Stimulated activated CD8-positive, alpha-beta memory T cell treated with anti-CD3 and anti-CD28 coated beads, Interleukin-15, amount 100 ng/mL, for 48 hours (primary cell): ENCODE measurements at regions not wholly inside any gene's neighbourhood (a gene's known extent, or its start where the extent isn't known, plus 50 kb on each side); places are given as distances from the start of the nearest gene placed in this dataset.

ENCODE experiments used
- DNase-seq, 2 donors: peaks; one replicate each; pipeline ENCODE4 v3.0.0-alpha.2; 2020; ENCODE audit warnings: low read depth in 2 of 2

- DNase-seq = no peak
These were observed 93.0 kb downstream of the IRX2 start for GRCh38 chr5:2658447-2658846.

DNA sequence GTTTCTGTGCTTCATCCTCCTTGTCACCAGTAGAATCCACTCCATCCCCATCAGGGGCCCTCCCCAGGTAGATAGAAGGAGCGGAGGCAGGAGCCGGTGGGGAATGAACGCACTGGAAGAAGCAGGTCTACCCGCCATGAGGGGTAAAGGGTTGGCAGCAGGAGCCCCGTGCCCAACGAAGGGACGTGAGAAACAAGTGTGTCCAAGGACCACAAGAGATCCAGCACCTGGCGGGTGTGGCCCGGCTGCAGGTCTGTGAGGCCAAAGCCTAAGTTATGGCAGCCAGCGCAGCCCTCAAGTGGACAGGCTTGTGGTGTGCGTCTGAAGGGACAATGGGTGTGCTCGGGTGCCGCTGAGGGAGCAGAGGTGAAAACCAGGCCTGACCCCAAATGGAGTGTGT, 94.3 kb downstream of the IRX2 start:
- DNase-seq = no peak

GRCh38 chr5:2656206-2656605, 95.3 kb downstream of the IRX2 start:
- DNase-seq = no peak

GRCh38 chr5:2653991-2654390, 97.5 kb downstream of the IRX2 start:
- DNase-seq = no peak

DNA sequence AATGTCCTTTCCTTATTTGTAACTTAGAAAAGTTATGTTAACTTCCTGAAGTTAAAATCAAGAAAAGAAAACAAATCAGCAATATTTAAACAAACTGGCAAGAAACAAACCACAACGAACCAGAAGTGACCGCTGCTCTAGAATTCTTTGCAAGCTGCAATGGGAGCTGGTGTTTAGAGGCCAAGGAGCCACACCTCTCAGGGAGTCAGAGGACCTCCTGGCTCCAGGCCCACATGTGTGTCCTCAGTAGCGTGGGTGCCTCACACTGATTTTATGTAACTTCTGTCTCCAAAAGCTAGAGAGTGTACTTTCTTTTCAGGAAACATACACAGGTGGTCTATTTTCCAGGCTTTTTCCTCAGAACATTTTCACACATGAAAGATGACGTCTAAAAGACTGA, 100.4 kb downstream of the IRX2 start:
- DNase-seq = no peak

GRCh38 chr5:2642684-2643345, 108.7 kb downstream of the IRX2 start:
- no peak for DNase-seq

GRCh38 chr5:2640717-2641116, 110.8 kb downstream of the IRX2 start:
- no peak for DNase-seq

GRCh38 chr5:2639425-2639824, 112.1 kb downstream of the IRX2 start:
- no peak for DNase-seq

GRCh38 chr5:2634399-2635176, 116.9 kb downstream of the IRX2 start:
- DNase-seq = no peak

DNA sequence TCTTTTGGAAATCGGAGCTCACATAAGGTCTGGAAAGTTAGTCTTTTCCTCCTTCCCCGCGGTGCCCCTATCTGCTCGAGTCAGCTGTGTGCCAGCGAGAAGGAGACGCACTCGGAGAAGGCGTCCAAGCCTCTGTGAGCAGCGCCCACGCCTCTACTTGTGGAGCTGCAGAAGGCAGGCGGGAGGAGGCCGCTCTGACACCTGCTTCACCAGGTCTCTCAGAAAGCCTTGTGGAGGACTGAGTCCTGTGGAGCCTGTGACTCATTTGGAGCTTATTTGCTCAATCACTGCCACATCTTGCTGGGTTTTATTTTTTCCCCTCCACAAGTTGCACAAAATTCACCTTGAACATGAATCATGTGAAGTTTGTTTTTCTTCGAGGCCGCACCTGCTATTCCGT, 117.5 kb downstream of the IRX2 start:
- DNase-seq = no peak

- no peak for DNase-seq
These were observed 119.7 kb downstream of the IRX2 start for GRCh38 chr5:2631758-2632157.

DNA sequence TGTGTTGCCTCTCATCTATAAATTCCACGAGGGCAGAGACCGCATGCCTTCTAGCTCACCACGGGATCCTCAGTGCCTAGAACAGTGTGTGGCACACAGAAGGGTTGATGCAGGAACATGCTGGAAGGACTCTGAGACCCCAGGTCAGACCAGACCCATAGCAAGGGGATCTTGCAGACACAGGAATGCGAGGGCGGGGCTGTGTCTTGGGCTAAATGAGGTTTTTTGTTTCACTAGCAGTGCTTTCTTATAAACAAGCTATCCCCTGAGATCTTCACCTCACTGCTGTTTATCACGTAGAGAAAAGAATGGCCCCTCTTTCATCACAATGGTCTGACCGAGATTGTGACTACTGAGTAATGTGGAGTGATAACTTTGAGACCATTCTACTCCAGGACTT, 122.4 kb downstream of the IRX2 start:
- DNase-seq = no peak

DNA sequence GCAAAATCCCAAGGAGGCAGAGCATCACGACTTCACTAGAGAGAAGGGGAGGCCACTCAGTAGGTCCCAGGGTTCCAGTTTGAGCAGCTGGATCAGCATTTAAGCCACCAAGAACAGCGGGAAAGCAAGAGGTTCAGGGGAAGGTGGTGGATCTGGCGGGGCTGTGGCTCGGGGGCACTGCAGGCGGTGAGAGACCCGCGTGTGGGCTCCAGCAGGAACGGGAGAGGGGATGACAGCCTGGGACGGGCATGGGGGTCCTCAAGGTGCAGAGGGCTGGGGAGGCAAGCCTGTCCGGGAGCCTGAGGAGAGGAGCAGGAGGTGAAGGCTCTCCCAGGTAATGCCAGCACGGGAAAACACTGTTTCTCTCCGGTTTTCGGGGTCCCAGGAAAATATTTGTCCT, 123.6 kb downstream of the IRX2 start:
- no peak for DNase-seq

DNA sequence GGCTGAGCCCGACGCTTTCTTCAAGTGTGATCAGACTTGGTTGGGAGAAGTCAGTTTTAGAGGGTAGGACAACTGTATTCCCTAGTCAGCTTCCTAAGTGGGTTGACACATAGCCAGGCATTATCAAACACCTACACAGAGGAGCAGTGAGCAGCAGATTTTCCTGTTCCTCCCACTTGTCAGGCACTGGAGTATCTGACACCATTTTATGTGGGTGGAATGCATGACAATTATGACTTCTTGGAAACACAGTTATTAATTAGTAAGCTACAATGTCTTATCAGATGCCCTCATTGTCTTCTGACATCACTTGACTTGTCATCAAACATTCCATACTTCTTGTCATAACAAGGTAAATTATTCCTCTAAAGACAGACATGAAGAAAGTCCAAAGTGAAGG, 124.9 kb downstream of the IRX2 start:
- no peak for DNase-seq

- DNase-seq = no peak
These were observed 128.6 kb downstream of the IRX2 start for GRCh38 chr5:2622866-2623265.

DNA sequence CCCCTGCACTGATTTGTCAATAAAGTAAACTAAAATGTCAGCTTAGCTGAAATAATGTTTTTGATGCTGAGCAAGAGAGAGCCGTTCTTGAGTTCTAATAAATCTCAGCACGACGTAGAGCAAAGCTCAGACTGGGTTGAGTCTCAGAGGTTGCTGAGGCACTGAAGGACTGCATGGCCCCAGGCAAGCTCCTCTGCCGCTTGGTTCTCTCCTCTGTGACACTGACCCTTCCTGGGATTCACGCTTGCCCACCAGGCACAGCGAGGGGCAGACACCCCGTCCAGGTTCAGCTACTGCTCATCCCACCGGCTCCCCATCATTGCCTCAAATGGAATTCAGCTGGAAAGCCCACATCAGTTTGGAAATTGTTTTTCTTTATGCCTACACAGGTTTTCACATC, 129.8 kb downstream of the IRX2 start:
- no peak for DNase-seq

DNA sequence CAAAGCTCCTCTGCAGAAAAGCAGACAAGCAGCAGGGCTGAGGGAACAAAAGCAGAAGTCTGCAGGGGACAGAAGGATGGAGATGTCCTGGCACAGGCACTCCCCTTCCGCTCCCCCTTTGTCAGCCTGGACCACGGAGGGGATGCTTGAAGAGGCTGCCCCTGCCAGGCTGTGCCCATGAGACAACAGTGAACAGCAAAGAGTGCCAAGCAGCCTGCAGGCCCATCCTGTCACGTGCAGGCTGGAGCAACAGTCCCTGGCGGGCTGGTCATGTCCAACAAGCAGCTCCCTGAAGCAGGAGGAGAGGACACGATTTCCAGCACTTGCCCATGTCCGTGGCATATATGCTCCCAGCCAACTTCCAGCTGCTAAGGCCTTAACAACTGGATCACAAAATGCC, 132.3 kb downstream of the IRX2 start:
- DNase-seq = no peak

DNA sequence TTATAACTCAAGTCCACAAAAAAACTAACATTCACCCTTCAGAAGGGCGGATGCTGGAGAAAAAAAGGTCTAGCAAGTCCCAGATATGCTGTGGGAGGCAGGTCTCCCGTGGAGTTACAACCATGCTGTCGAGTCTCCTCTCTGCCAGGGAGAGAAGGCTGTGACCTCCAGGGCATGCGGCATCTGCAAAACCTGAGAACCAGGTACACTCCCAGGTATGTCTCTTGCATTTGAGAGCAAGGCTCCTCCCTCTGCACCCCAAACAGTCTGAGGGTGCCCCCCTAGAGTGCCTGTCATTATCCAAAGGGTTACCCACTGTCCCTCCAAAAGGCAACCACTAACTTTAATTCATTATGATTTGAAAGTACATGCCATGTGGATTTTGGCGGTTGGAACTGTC, 134.0 kb downstream of the IRX2 start:
- no peak for DNase-seq

- DNase-seq = no peak
These were observed 135.6 kb downstream of the IRX2 start for GRCh38 chr5:2615917-2616316.

GRCh38 chr5:2614571-2614970, 136.9 kb downstream of the IRX2 start:
- DNase-seq = no peak

DNA sequence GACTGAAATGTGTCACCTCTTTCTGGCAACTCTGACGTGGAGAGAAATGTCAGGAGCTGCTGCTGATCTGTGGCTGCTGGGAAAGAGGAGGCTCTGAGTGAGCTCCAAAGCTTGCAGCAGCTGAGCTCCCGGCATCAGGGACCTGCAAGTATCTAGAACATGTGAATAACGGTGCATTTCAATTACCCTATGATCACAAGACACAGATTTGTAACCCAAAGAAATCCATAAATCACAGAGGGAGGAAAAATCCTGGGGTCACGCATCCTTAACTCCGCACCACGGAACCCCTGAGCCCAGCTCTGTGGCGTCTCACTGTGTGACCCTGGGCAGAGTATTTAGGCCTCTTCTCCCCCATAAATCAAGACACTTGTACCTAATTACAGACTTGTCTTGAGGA, 139.8 kb downstream of the IRX2 start:
- DNase-seq = no peak

- DNase-seq = no peak
These were observed 140.5 kb downstream of the IRX2 start for GRCh38 chr5:2610986-2611385.

GRCh38 chr5:2608391-2608790, 143.1 kb downstream of the IRX2 start:
- DNase-seq = no peak

- DNase-seq = no peak
These were observed 143.9 kb downstream of the IRX2 start for GRCh38 chr5:2607598-2607997.
